ENCODE measurements at regions not wholly inside any gene's neighbourhood (a gene's known extent, or its start where the extent isn't known, plus 50 kb on each side); places are given as distances from the start of the nearest gene placed in this dataset.
"Not testable (repeated sequence)": the region's sequence is repeated elsewhere in the genome, so short reads cannot be mapped to it uniquely, and the experiment has no call there.

DNA sequence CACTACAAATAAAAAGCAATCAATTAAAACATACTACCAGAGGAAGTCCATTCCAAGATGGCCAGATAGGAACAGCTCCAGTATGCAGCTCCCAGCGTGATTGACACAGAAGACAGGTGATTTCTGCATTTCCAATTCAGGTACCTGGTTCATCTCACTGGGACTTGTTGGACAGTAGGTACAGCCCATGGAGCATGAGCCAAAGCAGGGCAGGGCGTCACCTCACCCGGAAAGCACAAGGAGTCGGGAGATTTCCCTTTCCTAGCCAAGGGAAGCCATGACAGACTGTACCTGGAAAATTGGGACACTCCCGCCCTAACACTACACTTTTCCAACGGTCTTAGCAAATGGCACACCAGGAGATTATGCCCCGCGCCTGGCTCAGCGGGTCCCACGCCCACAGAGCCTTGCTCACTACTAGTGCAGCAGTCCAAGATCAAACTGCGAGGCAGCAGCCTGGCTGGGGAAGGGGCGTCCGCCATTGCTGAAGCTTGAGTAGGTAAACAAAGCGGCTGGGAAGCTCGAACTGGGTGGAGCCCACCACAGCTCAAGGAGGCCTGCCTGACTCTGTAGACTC, 106.0 kb downstream of the BUD13 start:
- DNase-seq, result not testable (repeated sequence)

DNA sequence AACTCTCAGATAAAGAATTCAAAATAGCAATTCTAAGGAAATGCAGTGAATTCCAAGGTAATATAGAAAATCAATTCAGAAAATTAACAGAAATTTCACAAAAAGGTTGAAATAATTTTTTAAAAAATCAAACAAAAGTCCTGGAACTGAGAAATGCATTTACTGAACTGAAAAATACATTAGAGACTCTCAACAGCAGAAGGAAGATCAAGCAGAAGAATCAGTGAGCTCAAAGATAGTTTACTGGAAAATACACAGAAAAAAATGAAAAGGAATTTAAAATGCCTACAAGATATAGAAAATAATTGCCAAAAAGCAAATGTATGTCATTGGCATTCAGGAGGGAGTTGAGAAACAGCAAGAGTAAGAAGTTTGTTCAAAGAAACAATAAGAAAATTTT, 107.3 kb downstream of the BUD13 start:
- DNase-seq, result no peak

DNA sequence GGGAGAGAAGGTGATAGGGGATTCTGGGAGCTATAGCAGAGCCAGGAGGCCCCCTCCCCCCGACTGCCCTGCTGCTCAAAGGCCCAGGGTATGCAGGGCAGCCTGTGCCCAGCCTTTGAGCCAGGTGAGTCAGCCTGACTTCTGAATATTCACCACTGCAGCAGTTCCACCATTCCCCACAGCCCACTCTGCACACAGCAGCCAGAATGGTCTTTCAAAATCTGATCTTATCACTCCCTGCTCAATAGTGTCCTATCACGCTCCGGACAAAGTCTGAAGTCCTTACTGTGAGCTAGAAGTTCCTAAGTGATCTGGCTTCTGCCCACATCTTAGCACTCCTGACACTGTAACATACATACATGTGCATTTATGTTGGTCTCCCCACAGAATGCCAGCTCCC, 111.7 kb downstream of the BUD13 start:
- DNase-seq, result no peak

DNA sequence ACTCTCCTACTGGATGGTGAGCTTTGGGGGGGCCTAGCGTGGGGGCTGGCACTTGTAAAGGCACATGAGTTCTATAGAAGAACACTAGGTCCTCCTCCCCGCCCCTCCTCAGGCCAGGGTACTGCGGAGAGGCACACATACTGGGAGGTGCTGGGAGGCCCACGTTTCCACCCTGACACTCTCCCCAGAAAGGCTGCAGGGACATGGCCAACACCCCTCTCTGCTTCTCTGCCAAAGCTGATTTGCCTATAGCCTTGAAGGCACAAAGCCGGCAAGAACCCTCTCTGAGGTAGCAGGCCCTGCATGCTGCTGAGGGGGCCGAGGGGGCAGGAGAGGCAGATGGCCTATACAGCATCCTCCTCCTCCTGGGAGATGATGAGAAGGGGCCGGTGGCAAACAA, 112.8 kb downstream of the BUD13 start:
- no peak for DNase-seq

DNA sequence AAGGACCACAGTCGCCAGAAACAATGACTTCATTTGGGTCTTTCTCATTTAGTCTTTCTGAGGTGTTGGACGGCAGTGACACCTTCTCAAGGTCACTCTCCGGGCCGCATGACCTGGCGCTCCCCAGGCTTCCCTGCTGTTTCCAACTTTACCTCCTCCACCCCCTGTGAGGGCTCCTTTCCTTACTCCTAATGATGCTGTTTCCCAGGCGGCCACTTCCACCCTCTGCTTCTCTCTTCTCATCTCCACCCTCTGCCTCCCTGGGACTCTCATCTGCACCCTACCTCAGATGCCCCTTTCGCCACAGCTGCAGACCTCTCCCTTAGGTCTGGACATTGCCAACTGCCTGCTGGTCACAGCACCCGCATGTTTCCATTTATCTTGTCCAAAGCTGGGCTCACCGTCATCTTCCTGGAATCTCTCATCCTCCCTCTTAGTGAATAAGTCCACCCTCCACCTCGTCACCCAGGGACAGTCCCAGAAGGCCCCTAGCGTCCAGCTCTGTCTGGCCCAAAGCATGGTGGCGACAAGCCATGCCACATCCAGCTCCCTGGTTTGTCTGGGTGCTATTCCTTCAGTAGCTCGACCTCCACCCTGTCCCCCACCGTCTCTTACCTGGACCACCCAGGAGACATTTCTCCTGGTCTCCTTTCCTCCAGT, 113.8 kb downstream of the BUD13 start:
- no peak for DNase-seq

DNA sequence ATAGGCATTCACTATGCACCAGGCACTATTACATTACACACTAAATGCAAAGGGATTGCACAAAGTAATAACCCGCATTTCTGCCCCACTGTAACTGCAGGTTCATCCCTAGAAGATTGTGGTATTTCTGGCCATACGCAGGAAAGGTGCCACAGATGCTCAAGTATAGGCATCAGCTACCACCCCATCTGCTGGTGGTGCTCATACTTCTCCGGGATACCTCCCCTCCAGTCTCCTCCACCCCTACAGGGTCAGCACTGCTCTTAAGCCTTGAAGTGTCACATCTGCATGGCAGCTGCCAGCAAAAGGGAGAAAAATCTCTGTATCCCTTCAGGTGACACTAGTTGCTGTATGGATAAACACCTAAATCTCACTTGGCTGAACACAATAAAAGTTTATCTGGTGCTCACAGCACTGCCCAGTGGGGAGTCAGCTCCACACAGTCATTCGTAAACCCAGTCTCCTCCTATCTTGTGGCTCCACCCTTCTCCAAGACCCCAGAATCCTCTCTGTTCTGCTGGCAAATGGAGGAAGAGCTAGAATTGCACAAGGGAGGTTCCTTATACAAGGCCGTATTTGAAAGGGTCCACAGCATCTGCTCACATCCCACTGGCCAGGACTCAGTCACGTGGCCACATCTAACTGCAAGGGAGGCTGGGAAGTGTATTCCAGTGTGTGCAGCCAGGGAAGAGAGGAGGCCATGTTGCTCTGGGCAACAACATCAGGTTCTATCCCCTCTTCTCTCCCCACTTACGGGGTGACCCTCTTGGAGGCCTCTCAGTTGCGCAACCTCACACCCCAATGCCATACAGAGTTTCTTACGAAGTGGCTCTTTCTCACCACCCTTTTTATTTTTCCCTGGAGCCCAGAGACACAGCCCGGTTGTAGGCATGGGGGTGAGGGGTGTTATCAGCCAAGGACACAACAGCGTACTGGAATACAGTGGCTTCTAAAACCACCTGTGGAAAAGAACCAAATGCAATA, 114.7 kb downstream of the BUD13 start:
- no peak for DNase-seq

DNA sequence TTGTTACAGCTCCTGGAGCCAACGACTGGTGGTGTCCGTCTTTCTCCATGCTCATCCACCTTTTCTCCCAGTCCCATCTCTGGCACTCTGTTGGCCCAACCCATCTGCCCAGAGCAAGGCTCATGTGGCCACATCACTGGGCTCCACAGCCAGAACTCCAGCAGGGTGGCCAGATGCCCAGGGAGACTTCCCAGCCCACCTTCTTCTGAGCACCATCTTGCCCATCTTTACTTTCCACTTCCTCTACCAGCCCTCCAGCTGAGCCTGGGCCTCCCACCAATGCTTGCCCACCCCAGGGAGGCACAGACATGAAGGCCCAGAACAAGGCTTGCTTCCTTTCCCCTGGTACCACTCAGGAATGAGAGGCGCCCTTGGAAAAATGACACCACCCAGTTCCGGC, 116.8 kb downstream of the BUD13 start:
- no peak for DNase-seq

DNA sequence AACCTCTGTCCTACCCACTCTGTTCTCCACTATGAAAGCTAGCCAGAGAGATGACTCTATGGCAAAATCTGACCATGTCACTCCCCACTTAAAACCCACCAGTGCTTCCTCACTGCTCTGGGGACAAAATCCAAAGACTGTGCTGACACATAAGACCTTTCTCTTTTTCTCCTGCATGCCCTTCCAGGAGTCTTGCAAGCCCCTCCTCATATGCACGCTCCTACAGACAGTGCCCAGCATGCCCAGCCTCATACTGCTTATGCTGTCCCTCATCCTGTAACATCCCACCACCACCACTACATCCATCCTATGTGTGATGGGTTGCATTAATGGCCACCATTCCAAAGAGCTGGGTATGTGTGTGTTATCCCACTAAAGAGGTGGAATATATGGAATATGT, 118.3 kb downstream of the BUD13 start:
- DNase-seq, result no peak

DNA sequence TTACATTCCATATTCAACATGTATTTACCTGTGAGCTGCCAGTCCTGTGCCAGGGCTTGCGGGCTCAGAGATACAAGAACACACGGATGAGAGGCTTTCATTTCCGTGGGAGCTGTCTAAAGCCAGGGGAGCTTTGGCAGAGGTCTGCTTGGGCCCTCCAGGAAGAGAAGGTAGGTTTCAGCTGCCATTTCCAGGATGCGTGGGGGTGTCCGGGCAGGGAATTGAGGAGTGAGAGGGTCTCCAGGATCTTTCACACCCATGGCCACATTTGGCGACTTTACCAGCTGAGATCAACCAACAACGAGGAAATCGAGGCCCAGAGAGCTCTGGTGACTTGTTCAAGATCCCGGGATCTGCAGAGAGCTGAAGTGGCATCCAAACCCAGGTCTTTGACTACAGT, 119.6 kb downstream of the BUD13 start:
- no peak for DNase-seq

DNA sequence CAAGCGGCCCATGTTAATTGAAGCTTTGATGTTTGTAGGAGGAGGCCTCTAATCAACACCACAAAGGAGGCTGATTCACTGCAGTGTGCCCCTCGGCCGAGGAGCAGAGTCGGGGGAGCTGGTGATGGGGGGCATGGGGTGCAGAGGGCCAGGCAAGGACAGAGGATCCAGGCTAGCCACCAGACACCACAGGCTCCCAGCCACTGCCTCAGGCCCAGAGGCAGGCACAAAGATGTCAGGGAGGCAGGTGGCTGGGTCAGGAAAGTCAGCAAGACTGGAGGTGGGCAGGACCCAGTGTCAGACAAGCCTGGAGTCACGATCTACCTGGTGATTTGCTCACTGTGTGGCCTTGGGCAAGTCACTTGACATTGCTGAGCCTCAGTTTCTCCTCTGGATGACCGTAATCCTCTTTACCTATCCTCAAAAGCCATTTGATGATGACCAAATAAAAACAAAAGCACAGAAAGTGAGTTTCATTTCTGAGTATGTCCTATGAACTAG, 121.0 kb downstream of the BUD13 start:
- DNase-seq, result no peak

DNA sequence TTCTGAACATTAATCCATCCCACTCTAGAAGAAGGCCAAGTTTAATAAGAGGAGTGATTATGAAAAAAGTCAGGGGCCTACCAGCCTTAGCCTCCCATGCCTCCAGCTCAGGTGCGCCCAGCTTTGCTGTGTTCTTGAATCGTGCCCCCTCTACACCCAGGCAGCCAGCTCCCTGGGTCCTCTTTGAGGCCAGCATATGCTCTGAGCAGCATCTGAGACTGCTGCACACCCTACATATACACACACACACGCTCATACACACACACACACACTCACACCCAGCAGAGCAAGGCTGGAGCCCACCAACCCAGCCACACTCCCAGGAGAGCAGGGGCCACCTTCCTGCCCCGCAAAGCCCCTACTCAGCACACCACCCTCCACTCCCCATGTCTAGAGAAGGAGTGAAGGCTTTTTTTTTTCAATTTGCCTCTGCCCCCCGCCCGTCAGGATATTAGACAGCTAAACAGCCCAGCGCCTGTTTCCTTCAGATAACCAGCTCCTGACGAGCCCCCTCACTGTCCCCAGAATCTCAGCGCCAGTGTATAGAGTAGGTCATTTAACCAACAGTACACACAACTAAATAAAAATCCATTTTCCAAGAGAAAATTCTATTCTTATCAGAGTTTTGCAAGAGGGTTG, 121.6 kb downstream of the BUD13 start:
- DNase-seq, result no peak

DNA sequence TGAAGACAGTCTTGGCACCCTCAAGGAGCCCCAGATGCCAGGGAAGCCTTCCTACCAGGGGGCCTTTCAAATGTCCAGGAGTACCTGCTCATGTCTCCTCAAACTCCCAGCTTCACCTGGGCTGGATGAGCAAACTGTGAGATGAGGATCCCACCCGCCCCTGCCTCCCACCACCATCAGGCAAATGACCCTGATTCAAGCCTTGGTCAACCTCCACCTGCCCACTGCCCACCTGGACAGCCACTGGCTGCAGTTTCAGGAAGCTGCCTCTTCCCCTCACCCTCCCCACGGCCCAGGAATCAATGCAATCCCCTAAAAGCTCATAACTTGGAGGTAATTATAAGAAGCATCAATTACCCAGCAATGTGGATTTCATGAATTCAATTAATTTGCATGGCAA, 122.7 kb downstream of the BUD13 start:
- DNase-seq, result no peak

DNA sequence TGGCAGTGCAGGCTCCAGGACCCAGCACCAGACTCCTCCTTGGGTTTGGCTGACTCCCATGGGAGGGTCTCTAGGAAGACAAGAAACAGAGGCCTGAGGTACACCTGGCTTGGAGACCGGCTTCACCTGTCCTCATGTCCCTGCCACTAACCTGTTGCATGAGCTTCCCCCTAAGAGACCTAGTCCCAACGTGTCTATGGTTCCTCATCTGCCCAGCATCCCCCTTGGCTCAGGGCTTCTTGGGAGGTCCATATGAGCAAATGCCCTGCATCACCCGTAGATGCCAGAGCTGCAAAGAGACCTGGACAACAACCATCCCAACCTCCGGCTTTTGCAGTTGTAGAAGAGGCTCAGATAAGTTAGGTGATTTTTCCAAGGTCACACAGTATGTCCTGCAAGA, 123.5 kb downstream of the BUD13 start:
- no peak for DNase-seq

DNA sequence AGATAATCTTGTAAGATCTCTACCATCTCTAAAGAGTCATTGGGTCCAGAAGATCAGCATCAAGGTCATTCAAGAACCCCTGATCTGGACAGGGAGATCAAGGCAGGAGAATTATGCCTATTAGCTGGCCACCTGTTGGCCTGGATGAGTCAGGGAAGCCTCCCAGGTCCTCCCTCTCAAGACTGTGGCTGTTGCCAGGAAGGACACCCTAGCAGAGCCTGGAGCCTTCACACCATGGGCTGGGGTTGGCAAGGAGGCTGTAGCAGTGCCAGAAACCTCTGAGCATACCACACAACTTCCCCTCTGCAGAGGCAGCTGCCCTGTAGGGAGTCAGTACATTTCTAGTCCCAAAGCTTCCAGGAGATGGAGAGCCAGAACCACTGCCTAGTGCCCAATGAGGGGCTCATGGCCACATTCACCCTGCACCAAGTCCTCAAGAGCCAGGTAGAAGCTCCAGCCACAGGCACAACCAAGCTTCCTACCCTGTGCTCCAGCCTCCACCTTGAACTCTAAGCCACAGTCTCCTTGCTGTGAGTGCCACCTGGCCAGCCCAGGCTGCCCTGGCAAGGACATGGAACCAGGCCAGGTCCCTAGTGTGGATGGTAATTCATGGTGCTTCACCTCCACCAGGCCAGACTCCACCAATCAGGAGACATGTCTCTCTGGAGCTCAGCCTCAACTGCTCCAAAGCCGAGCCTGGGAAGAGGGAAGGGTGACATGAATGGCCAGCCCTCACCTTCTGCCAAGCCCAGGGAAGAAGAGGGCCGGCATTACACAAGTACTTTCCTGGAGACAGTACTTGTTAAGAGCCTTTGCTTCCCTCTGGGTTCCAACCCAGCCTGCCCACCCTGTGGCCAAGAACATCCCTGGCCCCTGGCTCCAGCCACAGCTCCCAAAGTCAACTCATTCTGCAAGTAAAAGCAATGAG, 124.3 kb downstream of the BUD13 start:
- no peak for DNase-seq

DNA sequence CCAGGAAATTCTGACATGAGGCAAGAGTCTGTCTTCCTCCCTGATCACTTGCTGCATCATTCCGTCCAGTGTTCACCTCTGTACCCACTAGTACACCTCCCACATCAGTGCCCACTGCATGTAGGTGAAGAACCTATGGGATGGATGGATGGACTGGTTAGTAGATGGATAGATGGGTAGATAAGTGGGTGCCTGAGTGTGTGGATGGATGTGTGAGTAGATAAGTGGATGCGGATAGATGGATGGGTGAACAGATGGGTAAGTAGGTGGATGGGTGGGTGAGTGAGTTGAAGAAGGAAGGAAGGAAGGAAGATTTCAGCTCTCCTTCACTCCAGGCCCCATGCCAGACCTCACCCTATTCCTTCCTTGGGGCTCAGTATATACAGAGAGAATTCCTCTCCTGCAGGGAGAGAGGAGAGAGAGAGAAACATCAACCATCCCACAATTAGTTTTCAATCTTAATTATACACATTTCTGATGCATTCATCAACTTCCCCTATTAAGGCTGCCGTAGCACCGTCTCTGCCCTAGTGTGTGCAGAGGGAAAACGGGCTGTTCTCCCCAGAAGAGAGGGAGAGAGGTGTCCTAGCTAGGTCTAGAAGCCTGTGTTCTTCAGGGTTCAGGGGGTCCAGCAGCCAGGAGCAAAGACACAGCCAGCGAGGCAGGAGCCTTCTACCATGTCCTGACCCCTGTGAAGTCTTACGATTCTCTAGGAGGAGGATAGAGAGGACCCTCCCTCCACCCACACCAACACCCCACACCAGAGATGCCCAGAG, 125.3 kb downstream of the BUD13 start:
- no peak for DNase-seq

DNA sequence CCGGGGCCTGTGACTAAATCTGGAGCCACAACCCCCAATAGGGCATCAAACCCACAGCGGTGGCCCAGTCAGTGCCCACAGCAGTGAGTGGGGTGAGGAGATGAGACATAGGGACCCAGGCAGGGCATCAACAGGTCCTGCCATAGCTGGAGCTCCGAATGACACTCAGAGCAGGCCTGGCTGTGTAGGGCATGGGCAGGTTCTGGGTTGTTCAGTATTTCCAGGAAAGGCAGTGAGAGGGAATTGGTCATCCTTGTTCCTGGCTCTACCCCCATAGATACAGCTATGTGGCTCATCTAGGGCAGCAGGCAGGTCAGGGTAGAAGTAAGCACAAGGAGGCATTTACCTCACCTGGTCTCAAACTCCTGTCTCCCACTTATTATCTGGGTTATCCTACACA, 126.6 kb downstream of the BUD13 start:
- DNase-seq, result no peak

DNA sequence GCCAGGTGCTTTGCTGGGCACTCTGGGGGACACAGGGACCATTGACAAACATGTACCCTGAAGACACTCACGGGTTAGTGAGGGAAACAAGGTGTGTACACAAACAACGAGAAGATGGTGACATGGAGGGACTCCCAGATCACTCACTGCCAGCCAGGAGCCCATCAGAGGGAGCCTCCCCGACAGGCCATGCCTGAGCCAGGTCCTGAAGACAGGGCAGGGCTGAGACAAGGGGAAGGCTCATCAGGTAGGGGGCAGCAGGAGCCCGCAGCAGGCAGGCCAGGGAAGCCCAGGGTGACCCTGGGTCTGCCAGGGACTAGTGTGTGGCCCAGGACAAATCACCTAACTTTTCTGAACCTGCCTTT, 127.9 kb downstream of the BUD13 start:
- no peak for DNase-seq

DNA sequence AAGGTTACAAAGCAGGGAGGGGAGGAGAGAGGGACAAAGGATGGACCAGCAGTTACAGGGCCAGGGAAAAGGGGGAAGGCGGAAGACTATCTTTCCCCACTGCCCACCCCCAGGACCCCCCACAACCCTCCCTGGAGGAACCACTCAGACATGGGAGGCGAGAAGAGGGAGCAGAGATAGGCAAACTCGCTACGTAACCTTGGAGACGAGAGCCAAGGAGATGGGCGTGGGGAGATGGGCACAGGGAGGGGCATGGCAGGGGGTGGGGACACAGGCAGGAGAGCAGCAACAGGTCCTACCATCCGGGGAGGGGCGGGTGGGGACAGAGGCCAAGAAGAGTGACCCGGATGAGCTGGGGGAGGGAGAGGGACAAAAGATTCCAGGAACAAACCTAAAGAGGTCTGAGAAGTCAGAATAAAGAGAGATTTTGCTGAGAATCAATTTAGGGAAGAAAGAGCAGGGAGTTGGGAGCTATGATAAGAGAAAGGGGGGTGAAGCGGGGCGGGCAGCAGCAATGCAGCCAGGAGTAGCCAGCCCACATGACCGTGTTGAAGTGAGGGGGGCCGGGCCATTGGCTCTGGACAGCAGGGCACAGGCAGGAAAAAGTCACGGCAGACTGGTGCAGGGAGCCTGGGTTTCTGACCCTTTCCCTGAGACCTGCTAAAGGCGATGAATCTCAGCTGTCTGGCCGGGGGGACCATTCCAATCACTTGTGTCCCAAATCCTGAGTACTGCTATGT, 128.4 kb downstream of the BUD13 start:
- no peak for DNase-seq

DNA sequence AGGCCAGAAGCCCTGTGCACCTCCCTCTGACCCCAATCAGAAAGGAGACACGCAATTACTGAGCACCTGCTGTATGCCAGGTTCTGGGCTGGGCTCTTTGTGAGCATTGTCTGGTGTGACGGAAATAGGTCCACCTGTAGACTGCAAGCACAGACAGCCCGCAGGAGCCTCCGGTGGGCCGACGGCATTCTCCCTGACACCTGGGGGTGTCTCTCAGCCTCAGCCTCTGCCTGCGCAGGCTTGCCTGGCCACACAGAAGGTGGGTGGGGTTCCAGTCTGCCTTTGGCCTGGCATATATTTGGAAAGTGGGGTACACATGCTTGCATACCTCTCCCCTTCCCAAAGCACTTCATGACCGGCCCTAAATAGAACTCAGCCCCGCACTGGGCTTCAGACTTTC, 129.3 kb downstream of the BUD13 start:
- no peak for DNase-seq

DNA sequence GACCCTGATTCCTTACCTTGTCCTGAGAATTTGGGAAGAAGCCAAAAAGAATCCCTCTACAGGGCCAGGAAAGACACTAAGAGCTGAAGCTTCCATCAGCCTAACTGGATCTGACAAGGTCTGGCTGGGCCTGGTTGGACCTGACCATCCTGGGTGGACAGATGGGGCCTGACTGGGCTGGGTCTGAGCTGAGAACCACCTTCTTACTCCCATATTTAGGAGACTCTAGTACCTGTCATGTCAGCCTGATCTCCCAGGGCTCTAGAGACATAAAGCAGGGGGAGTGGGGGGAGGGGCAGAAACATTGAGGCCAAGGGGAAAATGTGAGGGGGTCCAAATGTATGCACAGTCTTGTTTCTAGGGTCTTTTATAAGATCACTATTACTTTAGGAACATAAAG, 129.9 kb downstream of the BUD13 start:
- DNase-seq, result no peak

DNA sequence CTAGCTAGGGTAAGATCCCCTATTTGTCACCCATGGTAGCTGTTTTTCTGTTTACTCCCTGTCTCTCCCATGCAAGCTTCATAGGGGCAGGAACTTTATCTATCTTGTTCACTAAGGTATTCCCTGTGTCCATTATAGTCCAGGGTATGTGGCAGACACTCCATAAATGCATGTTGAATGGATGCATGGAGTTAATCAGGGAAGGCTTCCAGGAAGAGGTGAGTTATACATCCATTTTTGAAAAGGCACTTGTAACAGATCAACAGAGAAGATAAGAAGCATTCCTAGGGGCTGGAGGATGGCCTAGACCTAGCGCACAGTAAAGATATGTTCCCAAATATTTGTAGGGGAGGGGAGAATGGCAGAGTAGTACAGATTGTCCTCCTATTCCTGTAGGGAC, 130.3 kb downstream of the BUD13 start:
- DNase-seq, result no peak

All from T-helper 1 cell (primary cell).